ENCODE measurements at regions not wholly inside any gene's neighbourhood (a gene's known extent, or its start where the extent isn't known, plus 50 kb on each side); places are given as distances from the start of the nearest gene placed in this dataset.

DNA sequence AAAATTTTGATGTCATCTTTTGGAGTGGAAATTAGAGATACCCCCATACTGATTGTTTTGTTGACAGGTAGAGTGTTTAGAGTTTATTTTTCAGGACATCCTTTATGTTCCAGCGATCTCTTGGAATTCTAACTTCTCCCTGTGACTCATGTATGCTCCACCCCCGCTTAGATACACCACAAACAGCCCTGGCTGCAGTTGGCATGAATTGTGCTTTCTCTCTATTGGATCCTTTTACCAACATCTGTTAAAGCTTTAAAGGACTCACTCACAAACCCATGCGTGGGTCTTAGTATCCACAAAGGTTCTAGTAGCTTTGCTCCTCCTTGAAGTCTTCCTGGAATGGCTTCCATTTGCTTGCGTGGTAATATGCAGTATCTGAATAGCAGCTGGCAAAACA is 409.5 kb upstream of the POU3F3 start:
- no peak overlapping the region for H2AFZ ChIP-seq (ENCODE audit: low read depth, low read length, poor library complexity, severe bottlenecking)
- DNase-seq (ENCODE audit: low read depth, low spot score) (no peak), ATAC-seq (no peak)
- H3K9me3 ChIP-seq (ENCODE audit: control insufficient read depth in 1 of 2, insufficient read depth in 1 of 2, low read depth in 1 of 2, low read length in 2 of 2) = peaks cover 5 to 7% of the 10 kb centered on the region in 2 experiments; a peak in 2 of 4 replicates
- no peaks in the 10 kb centered on the region for H3K79me2 ChIP-seq (ENCODE audit: insufficient read depth, low read length)
- ChIA-PET POLR2A (no interaction called here), RAD21 (ENCODE audit: low non-redundant PET in 1 of 2, low total read pairs in 2 of 2, uncharacterized antibody in 2 of 2, unreplicated experiment in 2 of 2) (no interaction called here), CTCF (no interaction called here)
- BruUV-seq (replicated peaks) = no TSS peak
- no peaks in the 10 kb centered on the region for H3K36me3 ChIP-seq (ENCODE audit: control insufficient read depth in 1 of 2, insufficient read depth in 2 of 2, low read length in 2 of 2)
- H3K27me3 ChIP-seq (ENCODE audit: insufficient read depth, low read length) = no peaks in the 10 kb centered on the region
- H3K9ac ChIP-seq (ENCODE audit: low read length) = no peak overlapping the region
- TF ChIP-seq, protein P1, sequence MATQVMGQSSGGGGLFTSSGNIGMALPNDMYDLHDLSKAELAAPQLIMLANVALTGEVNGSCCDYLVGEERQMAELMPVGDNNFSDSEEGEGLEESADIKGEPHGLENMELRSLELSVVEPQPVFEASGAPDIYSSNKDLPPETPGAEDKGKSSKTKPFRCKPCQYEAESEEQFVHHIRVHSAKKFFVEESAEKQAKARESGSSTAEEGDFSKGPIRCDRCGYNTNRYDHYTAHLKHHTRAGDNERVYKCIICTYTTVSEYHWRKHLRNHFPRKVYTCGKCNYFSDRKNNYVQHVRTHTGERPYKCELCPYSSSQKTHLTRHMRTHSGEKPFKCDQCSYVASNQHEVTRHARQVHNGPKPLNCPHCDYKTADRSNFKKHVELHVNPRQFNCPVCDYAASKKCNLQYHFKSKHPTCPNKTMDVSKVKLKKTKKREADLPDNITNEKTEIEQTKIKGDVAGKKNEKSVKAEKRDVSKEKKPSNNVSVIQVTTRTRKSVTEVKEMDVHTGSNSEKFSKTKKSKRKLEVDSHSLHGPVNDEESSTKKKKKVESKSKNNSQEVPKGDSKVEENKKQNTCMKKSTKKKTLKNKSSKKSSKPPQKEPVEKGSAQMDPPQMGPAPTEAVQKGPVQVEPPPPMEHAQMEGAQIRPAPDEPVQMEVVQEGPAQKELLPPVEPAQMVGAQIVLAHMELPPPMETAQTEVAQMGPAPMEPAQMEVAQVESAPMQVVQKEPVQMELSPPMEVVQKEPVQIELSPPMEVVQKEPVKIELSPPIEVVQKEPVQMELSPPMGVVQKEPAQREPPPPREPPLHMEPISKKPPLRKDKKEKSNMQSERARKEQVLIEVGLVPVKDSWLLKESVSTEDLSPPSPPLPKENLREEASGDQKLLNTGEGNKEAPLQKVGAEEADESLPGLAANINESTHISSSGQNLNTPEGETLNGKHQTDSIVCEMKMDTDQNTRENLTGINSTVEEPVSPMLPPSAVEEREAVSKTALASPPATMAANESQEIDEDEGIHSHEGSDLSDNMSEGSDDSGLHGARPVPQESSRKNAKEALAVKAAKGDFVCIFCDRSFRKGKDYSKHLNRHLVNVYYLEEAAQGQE (IDR thresholded peaks at IDR 0.05; ENCODE audit: low read depth) = no peak
- TF ChIP-seq EZH2 (IDR thresholded peaks at IDR 0.05) (no peak), ZNF274 (IDR thresholded peaks at IDR 0.05; ENCODE audit: low read depth, low read length) (no peak), CEBPB (IDR thresholded peaks at IDR 0.05; ENCODE audit: low read depth) (no peak), POLR2A (IDR thresholded peaks at IDR 0.05; ENCODE audit: borderline replicate concordance, extremely low read depth, insufficient read depth, insufficient read length) (no peak), ELF1 (IDR thresholded peaks at IDR 0.05; ENCODE audit: borderline replicate concordance, low read depth) (no peak), CBX3 (IDR thresholded peaks at IDR 0.05; ENCODE audit: low read depth) (no peak), MAX (IDR thresholded peaks at IDR 0.05) (no peak), YY1 (IDR thresholded peaks at IDR 0.05; ENCODE audit: extremely low read depth, insufficient replicate concordance, low read depth, low read length) (no peak), ZFX (IDR thresholded peaks at IDR 0.05) (no peak), JUND (IDR thresholded peaks at IDR 0.05) (no peak)
- intact Hi-C loops (cut with micrococcal nuclease) = no loop called here
- no peak overlapping the region for H3K4me3 ChIP-seq (replicated peaks in 1 of 2; ENCODE audit: low read depth in 1 of 2, low read length in 2 of 2)
- no peaks in the 10 kb centered on the region for H3K4me1 ChIP-seq (ENCODE audit: control insufficient read depth in 1 of 2, insufficient read depth in 2 of 2, low read length in 2 of 2)
- H4K20me1 ChIP-seq (ENCODE audit: insufficient read depth) = no peaks in the 10 kb centered on the region
- H3K4me2 ChIP-seq (ENCODE audit: low read length) = no peak overlapping the region
- no peak overlapping the region for H3K27ac ChIP-seq (ENCODE audit: low read depth, low read length)
- no peaks in the 10 kb centered on the region for H3K9me2 ChIP-seq (ENCODE audit: insufficient read depth)
